Testis (tissue), 2 donors: ENCODE measurements at regions not wholly inside any gene's neighbourhood (a gene's known extent, or its start where the extent isn't known, plus 50 kb on each side); places are given as distances from the start of the nearest gene placed in this dataset.

Experiments used
- DNase-seq: peaks from one replicate; pipeline ENCODE4 v3.0.0-alpha.2; 2019
- H3K27ac ChIP-seq, 2 donors: fragments of 200-600 bp; sonication (generic); one replicate each; pipeline ENCODE4 v1.5.1; 2019
- H3K27me3 ChIP-seq: fragments of 200-600 bp; sonication (generic); one replicate; pipeline ENCODE4 v1.5.1; 2019
- H3K36me3 ChIP-seq: fragments of 200-600 bp; sonication (generic); one replicate; pipeline ENCODE4 v1.5.1; 2017; ENCODE audit warnings: low read depth; ENCODE audit errors: missing control alignments
- H3K4me1 ChIP-seq: fragments of 200-600 bp; sonication (generic); one replicate; pipeline ENCODE4 v1.5.1; 2019
- H3K4me3 ChIP-seq, 2 donors: fragments of 200-600 bp; sonication (generic); one replicate each; pipeline ENCODE4 v1.5.1; 2017 to 2019
- H3K9me3 ChIP-seq: fragments of 200-600 bp; sonication (generic); one replicate; pipeline ENCODE4 v1.5.1; 2017
- POLR2A ChIP-seq: fragments of 450-650 bp; IDR thresholded peaks from one replicate; pipeline ENCODE4 v1.6.1; 2017; ENCODE audit warnings: antibody characterized with exemption, mild to moderate bottlenecking, moderate library complexity
- WGBS, 2 donors: methylation state at CpG; one replicate each; pipeline ENCODE4 v1.1.5; 2018; 5-methylcytosine and 5-hydroxymethylcytosine counted together
- intact Hi-C: fragments of 100-400 bp; cut with DNase I; formaldehyde crosslinking; loops from one replicate; pipeline ENCODE4 v1.15.1; 2023; ENCODE audit warnings: low total_unique reads
- TF ChIP-seq, protein P1 (sequence below), 3 experiments: fragments of 450-650 bp in 2 of 3; fragments of 200-600 bp in 1 of 3; sonication (generic) in 1 of 3; IDR thresholded peaks; one replicate each; pipeline ENCODE4 v1.5.1; 2016 to 2019; ENCODE audit warnings: antibody characterized with exemption in 3 of 3, mild to moderate bottlenecking in 2 of 3, moderate library complexity in 1 of 3

DNA sequence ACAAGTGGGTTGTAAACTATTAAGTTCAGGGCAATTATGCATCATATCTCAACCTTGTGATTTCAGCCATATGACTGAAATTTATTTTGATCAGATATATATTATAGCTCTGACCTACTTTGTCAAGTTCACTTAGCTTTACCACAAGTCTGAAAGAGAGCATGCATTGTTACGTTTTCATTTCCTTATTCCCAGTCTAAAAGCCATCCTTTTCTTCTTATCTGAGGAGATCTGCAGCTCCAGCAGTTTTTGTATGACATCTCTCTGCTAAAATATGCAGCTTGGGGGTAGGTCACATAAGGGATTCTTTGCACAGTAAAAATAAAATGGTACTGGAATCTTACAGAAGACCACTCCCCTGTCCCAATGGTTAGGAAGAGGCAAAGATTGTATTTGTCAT lies 1682.8 kb upstream of the FLRT2 start:
- no peak for DNase-seq
- no peak for TF ChIP-seq POLR2A
- TF ChIP-seq, protein P1, sequence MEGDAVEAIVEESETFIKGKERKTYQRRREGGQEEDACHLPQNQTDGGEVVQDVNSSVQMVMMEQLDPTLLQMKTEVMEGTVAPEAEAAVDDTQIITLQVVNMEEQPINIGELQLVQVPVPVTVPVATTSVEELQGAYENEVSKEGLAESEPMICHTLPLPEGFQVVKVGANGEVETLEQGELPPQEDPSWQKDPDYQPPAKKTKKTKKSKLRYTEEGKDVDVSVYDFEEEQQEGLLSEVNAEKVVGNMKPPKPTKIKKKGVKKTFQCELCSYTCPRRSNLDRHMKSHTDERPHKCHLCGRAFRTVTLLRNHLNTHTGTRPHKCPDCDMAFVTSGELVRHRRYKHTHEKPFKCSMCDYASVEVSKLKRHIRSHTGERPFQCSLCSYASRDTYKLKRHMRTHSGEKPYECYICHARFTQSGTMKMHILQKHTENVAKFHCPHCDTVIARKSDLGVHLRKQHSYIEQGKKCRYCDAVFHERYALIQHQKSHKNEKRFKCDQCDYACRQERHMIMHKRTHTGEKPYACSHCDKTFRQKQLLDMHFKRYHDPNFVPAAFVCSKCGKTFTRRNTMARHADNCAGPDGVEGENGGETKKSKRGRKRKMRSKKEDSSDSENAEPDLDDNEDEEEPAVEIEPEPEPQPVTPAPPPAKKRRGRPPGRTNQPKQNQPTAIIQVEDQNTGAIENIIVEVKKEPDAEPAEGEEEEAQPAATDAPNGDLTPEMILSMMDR (IDR thresholded peaks at IDR 0.05), result no peak
- H3K9me3 ChIP-seq, result no peaks in the 10 kb centered on the region
- H3K27ac ChIP-seq, result no peak overlapping the region
- no peak overlapping the region for H3K4me3 ChIP-seq
- H3K4me1 ChIP-seq, result no peaks in the 10 kb centered on the region
- intact Hi-C loops, result no loop called here
- 92 to 100% methylated on average over 1 of the region's 1 CpG for WGBS, 2 donors
- no peaks in the 10 kb centered on the region for H3K27me3 ChIP-seq
- H3K36me3 ChIP-seq, result no peaks in the 10 kb centered on the region

- DNase-seq, result no peak
- intact Hi-C loops, result no loop called here
- H3K4me3 ChIP-seq, result no peak overlapping the region
- TF ChIP-seq POLR2A, result no peak
- no peaks in the 10 kb centered on the region for H3K27me3 ChIP-seq
- H3K36me3 ChIP-seq, result no peaks in the 10 kb centered on the region
- H3K4me1 ChIP-seq, result no peaks in the 10 kb centered on the region
- WGBS, 2 donors, result 77 to 88% methylated on average over 5 of the region's 5 CpGs
- H3K9me3 ChIP-seq, result no peaks in the 10 kb centered on the region
- no peak overlapping the region for H3K27ac ChIP-seq
Observed at GRCh38 chr14:83850092-83850491, 1679.9 kb upstream of the FLRT2 start.

- WGBS, 2 donors, result 78 to 79% methylated on average over 3 of the region's 3 CpGs
- H3K36me3 ChIP-seq, result no peaks in the 10 kb centered on the region
- H3K4me3 ChIP-seq, result no peak overlapping the region
- no peak for DNase-seq
- H3K4me1 ChIP-seq, result no peaks in the 10 kb centered on the region
- intact Hi-C loops, result no loop called here
- no peaks in the 10 kb centered on the region for H3K27me3 ChIP-seq
- H3K27ac ChIP-seq, result no peak overlapping the region
- no peak for TF ChIP-seq POLR2A
- TF ChIP-seq, protein P1 (IDR thresholded peaks at IDR 0.05), result no peak
- no peaks in the 10 kb centered on the region for H3K9me3 ChIP-seq
Observed at GRCh38 chr14:83856334-83856733, 1673.6 kb upstream of the FLRT2 start.

GRCh38 chr14:83860631-83861155 lies 1669.3 kb upstream of the FLRT2 start:
- 91 to 92% methylated on average over 5 of the region's 5 CpGs for WGBS, 2 donors

GRCh38 chr14:83863042-83863774 lies 1666.7 kb upstream of the FLRT2 start:
- H3K27ac ChIP-seq, result no peak overlapping the region
- whole genome bisulfite sequencing, 2 donors, result 51 to 64% methylated on average over 3 of the region's 3 CpGs
- intact Hi-C loops, result no loop called here
- H3K4me3 ChIP-seq, result no peak overlapping the region
- DNase-seq, result no peak
- H3K27me3 ChIP-seq, result no peaks in the 10 kb centered on the region
- H3K36me3 ChIP-seq, result no peaks in the 10 kb centered on the region
- no peaks in the 10 kb centered on the region for H3K4me1 ChIP-seq
- TF ChIP-seq, protein P1 (IDR thresholded peaks at IDR 0.05), result no peak
- no peak for TF ChIP-seq POLR2A
- no peaks in the 10 kb centered on the region for H3K9me3 ChIP-seq

More at GRCh38 chr14:83860631-83861155, 1669.3 kb upstream of the FLRT2 start:
- H3K4me1 ChIP-seq, result no peaks in the 10 kb centered on the region
- no peak overlapping the region for H3K4me3 ChIP-seq
- no peaks in the 10 kb centered on the region for H3K36me3 ChIP-seq
- no peak overlapping the region for H3K27ac ChIP-seq
- no peak for DNase-seq
- H3K9me3 ChIP-seq, result no peaks in the 10 kb centered on the region
- no peak for TF ChIP-seq POLR2A
- TF ChIP-seq, protein P1 (IDR thresholded peaks at IDR 0.05), result no peak
- intact Hi-C loops, result no loop called here
- H3K27me3 ChIP-seq, result no peaks in the 10 kb centered on the region
